H4 (cell line): ENCODE measurements at regions not wholly inside any gene's neighbourhood (a gene's known extent, or its start where the extent isn't known, plus 50 kb on each side); places are given as distances from the start of the nearest gene placed in this dataset.

Experiments used
- DNase-seq: peaks from one replicate; pipeline ENCODE4 v3.0.0-alpha.2; 2015; ENCODE audit warnings: low spot score

DNA sequence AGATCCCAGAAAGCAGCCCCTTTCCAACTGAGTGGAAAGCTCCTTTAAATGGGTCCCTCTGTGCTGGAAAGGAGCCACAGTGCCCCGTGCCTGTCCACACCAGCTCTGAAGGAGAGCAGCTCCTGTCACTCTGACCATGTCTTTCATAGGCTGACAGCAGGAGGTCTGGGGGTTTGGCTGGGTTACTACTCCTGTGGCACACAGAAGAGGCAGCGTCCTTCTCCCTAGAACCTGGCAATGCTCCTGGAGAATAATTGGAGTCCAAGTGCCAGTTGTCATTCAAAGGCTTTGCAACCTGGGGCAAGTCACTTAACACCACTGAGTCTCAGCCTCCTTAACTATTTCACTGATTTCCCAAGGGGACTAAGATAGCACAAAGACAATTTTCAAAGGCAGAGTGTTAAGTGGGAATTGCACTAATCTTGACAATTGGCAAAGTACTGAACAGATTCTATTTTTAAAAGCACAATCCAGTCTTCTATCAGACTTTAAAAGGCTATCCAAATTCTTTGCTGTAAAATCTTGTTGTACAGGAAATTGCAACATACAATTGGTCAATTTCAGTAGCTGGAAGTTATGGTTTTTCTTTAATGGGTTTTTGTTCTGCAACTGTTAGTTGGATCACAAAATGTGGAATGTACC, 457.2 kb downstream of the KIF16B start:
- DNase-seq: no peak

GRCh38 chr20:16113736-16114135, 459.5 kb downstream of the KIF16B start:
- DNase-seq: no peak

- DNase-seq: no peak
Measured at GRCh38 chr20:16111852-16112412, 461.3 kb downstream of the KIF16B start.

DNA sequence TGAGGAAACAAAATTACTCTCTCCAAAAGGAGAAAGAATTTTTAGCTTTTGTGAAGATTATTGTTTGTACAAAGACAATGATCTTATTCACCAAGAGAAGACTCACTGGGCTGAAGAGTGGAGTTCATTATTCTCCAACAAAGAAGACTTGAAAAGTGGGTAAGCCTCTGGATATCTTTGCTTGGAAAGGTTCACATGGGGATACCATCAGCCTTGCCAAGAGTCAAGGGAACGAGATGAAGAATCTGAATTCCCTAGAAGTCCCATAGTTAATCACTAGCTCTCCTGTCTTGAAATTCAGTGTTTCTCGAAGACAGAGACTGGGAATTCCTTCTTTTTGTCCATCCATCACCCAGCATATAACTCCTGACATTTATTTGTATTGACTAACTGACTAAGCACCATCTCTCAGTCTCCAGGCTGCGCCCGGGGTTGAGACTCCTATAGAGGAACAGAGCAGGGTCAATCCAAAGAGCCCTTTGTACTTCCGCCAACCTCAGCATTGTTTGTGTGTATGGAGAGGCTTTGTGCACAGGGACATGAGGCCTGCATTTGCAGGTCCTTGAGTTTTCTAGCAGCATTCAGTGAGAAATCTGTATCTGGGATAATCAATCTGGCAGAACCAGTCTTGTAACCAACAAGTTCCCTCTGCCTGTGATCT, 461.9 kb downstream of the KIF16B start:
- DNase-seq: no peak

GRCh38 chr20:16107172-16107870, 465.9 kb downstream of the KIF16B start:
- DNase-seq: no peak

- DNase-seq: no peak
Measured at GRCh38 chr20:16106191-16106849, 466.9 kb downstream of the KIF16B start.

- no peak for DNase-seq
Measured at GRCh38 chr20:16104783-16105182, 468.5 kb downstream of the KIF16B start.
